ENCODE measurements at regions not wholly inside any gene's neighbourhood (a gene's known extent, or its start where the extent isn't known, plus 50 kb on each side); places are given as distances from the start of the nearest gene placed in this dataset.
"Not testable (repeated sequence)": the region's sequence is repeated elsewhere in the genome, so short reads cannot be mapped to it uniquely, and the experiment has no call there.

- H3K4me3 ChIP-seq (ENCODE audit: low read length) = no peak overlapping the region
- DNase-seq (ENCODE audit: low read depth) = no peak
- TF ChIP-seq CTCF (conservative IDR thresholded peaks at IDR 0.05; ENCODE audit: low read length) = no peak
Measured at GRCh38 chr10:8158193-8159071, 103.9 kb downstream of the GATA3 start.

- DNase-seq (ENCODE audit: low read depth) = no peak
Measured at GRCh38 chr10:8159341-8160165, 105.1 kb downstream of the GATA3 start.

GRCh38 chr10:8163824-8164223 lies 109.3 kb downstream of the GATA3 start:
- TF ChIP-seq CTCF (conservative IDR thresholded peaks at IDR 0.05; ENCODE audit: low read length) = no peak
- H3K4me3 ChIP-seq (ENCODE audit: low read length) = no peak overlapping the region
- no peak for DNase-seq (ENCODE audit: low read depth)

More at GRCh38 chr10:8159341-8160165, 105.1 kb downstream of the GATA3 start:
- H3K4me3 ChIP-seq (ENCODE audit: low read length) = no peak overlapping the region
- no peak for TF ChIP-seq CTCF (conservative IDR thresholded peaks at IDR 0.05; ENCODE audit: low read length)

- DNase-seq (ENCODE audit: low read depth); H3K4me3 ChIP-seq (ENCODE audit: low read length): not testable (repeated sequence)
Measured at GRCh38 chr10:8164640-8165039, 110.2 kb downstream of the GATA3 start.

GRCh38 chr10:8168836-8169235 lies 114.3 kb downstream of the GATA3 start:
- DNase-seq (ENCODE audit: low read depth) = no peak
- no peak overlapping the region for H3K4me3 ChIP-seq (ENCODE audit: low read length)
- no peak for TF ChIP-seq CTCF (conservative IDR thresholded peaks at IDR 0.05; ENCODE audit: low read length)

- DNase-seq (ENCODE audit: low read depth) = no peak
- no peak for TF ChIP-seq CTCF (conservative IDR thresholded peaks at IDR 0.05; ENCODE audit: low read length)
- no peak overlapping the region for H3K4me3 ChIP-seq (ENCODE audit: low read length)
Measured at GRCh38 chr10:8171008-8171407, 116.5 kb downstream of the GATA3 start.

GRCh38 chr10:8172604-8173003 lies 118.1 kb downstream of the GATA3 start:
- H3K4me3 ChIP-seq (ENCODE audit: low read length) = no peak overlapping the region
- TF ChIP-seq CTCF (conservative IDR thresholded peaks at IDR 0.05; ENCODE audit: low read length) = no peak
- DNase-seq (ENCODE audit: low read depth) = no peak

Data from AG10803 (cell line).